Stimulated activated CD4-positive, alpha-beta T cell treated with anti-CD3 and anti-CD28 coated beads, TNF-alpha, amount 100 ng/mL, for 48 hours (primary cell): ENCODE measurements at regions not wholly inside any gene's neighbourhood (a gene's known extent, or its start where the extent isn't known, plus 50 kb on each side); places are given as distances from the start of the nearest gene placed in this dataset.

ENCODE experiments used
- DNase-seq, 3 donors: peaks; one replicate each; pipeline ENCODE4 v3.0.0-alpha.2; 2020; ENCODE audit warnings: low read depth in 3 of 3

GRCh38 chr20:37598100-37598543 is 70.4 kb upstream of the BLCAP start:
- no peak for DNase-seq

GRCh38 chr20:37596890-37597536 is 69.3 kb upstream of the BLCAP start:
- no peak for DNase-seq

- no peak for DNase-seq
These were observed 68.5 kb upstream of the BLCAP start for GRCh38 chr20:37596168-37596567.

- no peak for DNase-seq
These were observed 66.0 kb upstream of the BLCAP start for GRCh38 chr20:37593710-37594109.

GRCh38 chr20:37590938-37591490 is 63.3 kb upstream of the BLCAP start:
- DNase-seq = no peak

- no peak for DNase-seq
These were observed 58.4 kb upstream of the BLCAP start for GRCh38 chr20:37586078-37586477.

GRCh38 chr20:37584238-37584807 is 56.6 kb upstream of the BLCAP start:
- no peak for DNase-seq

GRCh38 chr20:37581246-37581645 is 53.6 kb upstream of the BLCAP start:
- DNase-seq = no peak

GRCh38 chr20:37580069-37580468 is 52.4 kb upstream of the BLCAP start:
- no peak for DNase-seq

GRCh38 chr20:37579106-37579505 is 51.4 kb upstream of the BLCAP start:
- DNase-seq = no peak

- DNase-seq = no peak
These were observed 50.3 kb upstream of the BLCAP start for GRCh38 chr20:37577981-37578380.
